ENCODE measurements at regions not wholly inside any gene's neighbourhood (a gene's known extent, or its start where the extent isn't known, plus 50 kb on each side); places are given as distances from the start of the nearest gene placed in this dataset.

- Mint-ChIP-seq H3K4me1 (ENCODE audit: low read depth) (peaks cover 2% of the 10 kb centered on the region), H3K9me3 (peaks cover 20% of the 10 kb centered on the region), H3K36me3 (ENCODE audit: low read depth) (no peaks in the 10 kb centered on the region), H3K27me3 (ENCODE audit: low read depth) (no peaks in the 10 kb centered on the region), H3K27ac (no peak overlapping the region), H3K4me3 (no peak overlapping the region)
Observed at GRCh38 chr4:59243038-59243437, 1957.1 kb upstream of the ADGRL3 start.

- Mint-ChIP-seq H3K9me3 (peaks cover 11% of the 10 kb centered on the region), H3K27me3 (ENCODE audit: low read depth) (no peaks in the 10 kb centered on the region), H3K4me3 (no peak overlapping the region), H3K27ac (no peak overlapping the region), H3K36me3 (ENCODE audit: low read depth) (no peaks in the 10 kb centered on the region), H3K4me1 (ENCODE audit: low read depth) (peaks cover 2% of the 10 kb centered on the region)
Observed at GRCh38 chr4:59247032-59247431, 1953.1 kb upstream of the ADGRL3 start.

GRCh38 chr4:59248313-59248712 lies 1951.8 kb upstream of the ADGRL3 start:
- H3K4me3 Mint-ChIP-seq: no peak overlapping the region
- H3K36me3 Mint-ChIP-seq (ENCODE audit: low read depth): no peaks in the 10 kb centered on the region

GRCh38 chr4:59249110-59249509 lies 1951.0 kb upstream of the ADGRL3 start:
- Mint-ChIP-seq H3K27me3 (ENCODE audit: low read depth) (no peaks in the 10 kb centered on the region), H3K4me3 (no peak overlapping the region), H3K4me1 (ENCODE audit: low read depth) (no peaks in the 10 kb centered on the region), H3K9me3 (peaks cover 2% of the 10 kb centered on the region), H3K36me3 (ENCODE audit: low read depth) (no peaks in the 10 kb centered on the region), H3K27ac (no peak overlapping the region)

More at GRCh38 chr4:59248313-59248712, 1951.8 kb upstream of the ADGRL3 start:
- no peak overlapping the region for H3K27ac Mint-ChIP-seq
- no peaks in the 10 kb centered on the region for H3K27me3 Mint-ChIP-seq (ENCODE audit: low read depth)
- peaks cover 4% of the 10 kb centered on the region for H3K9me3 Mint-ChIP-seq
- H3K4me1 Mint-ChIP-seq (ENCODE audit: low read depth): no peaks in the 10 kb centered on the region

GRCh38 chr4:59258002-59258401 lies 1942.1 kb upstream of the ADGRL3 start:
- Mint-ChIP-seq H3K4me1 (ENCODE audit: low read depth) (no peaks in the 10 kb centered on the region), H3K27me3 (ENCODE audit: low read depth) (no peaks in the 10 kb centered on the region), H3K4me3 (no peak overlapping the region), H3K36me3 (ENCODE audit: low read depth) (no peaks in the 10 kb centered on the region), H3K9me3 (peaks cover 13% of the 10 kb centered on the region), H3K27ac (no peak overlapping the region)

GRCh38 chr4:59307609-59308008 lies 1892.5 kb upstream of the ADGRL3 start:
- H3K9me3 Mint-ChIP-seq: no peaks in the 10 kb centered on the region
- H3K27ac Mint-ChIP-seq: no peak overlapping the region
- H3K4me3 Mint-ChIP-seq: no peak overlapping the region
- no peaks in the 10 kb centered on the region for H3K27me3 Mint-ChIP-seq (ENCODE audit: low read depth)
- H3K4me1 Mint-ChIP-seq (ENCODE audit: low read depth): no peaks in the 10 kb centered on the region
- no peaks in the 10 kb centered on the region for H3K36me3 Mint-ChIP-seq (ENCODE audit: low read depth)

- Mint-ChIP-seq H3K4me3 (no peak overlapping the region), H3K27me3 (ENCODE audit: low read depth) (no peaks in the 10 kb centered on the region), H3K27ac (no peak overlapping the region), H3K36me3 (ENCODE audit: low read depth) (no peaks in the 10 kb centered on the region), H3K4me1 (ENCODE audit: low read depth) (no peaks in the 10 kb centered on the region), H3K9me3 (peaks cover 5% of the 10 kb centered on the region)
Observed at GRCh38 chr4:59314637-59315036, 1885.5 kb upstream of the ADGRL3 start.

GRCh38 chr4:59339631-59340030 lies 1860.5 kb upstream of the ADGRL3 start:
- H3K4me1 Mint-ChIP-seq (ENCODE audit: low read depth): no peaks in the 10 kb centered on the region
- H3K4me3 Mint-ChIP-seq: no peak overlapping the region
- peaks cover 9% of the 10 kb centered on the region for H3K9me3 Mint-ChIP-seq
- no peaks in the 10 kb centered on the region for H3K27me3 Mint-ChIP-seq (ENCODE audit: low read depth)
- no peaks in the 10 kb centered on the region for H3K36me3 Mint-ChIP-seq (ENCODE audit: low read depth)
- H3K27ac Mint-ChIP-seq: no peak overlapping the region

- Mint-ChIP-seq H3K36me3 (ENCODE audit: low read depth) (no peaks in the 10 kb centered on the region), H3K27me3 (ENCODE audit: low read depth) (no peaks in the 10 kb centered on the region), H3K27ac (no peak overlapping the region), H3K4me3 (no peak overlapping the region), H3K9me3 (peaks cover 9% of the 10 kb centered on the region), H3K4me1 (ENCODE audit: low read depth) (no peaks in the 10 kb centered on the region)
Observed at GRCh38 chr4:59341506-59341905, 1858.6 kb upstream of the ADGRL3 start.

GRCh38 chr4:59348949-59349348 lies 1851.2 kb upstream of the ADGRL3 start:
- H3K9me3 Mint-ChIP-seq: peaks cover 4% of the 10 kb centered on the region
- no peaks in the 10 kb centered on the region for H3K4me1 Mint-ChIP-seq (ENCODE audit: low read depth)
- no peaks in the 10 kb centered on the region for H3K27me3 Mint-ChIP-seq (ENCODE audit: low read depth)
- H3K27ac Mint-ChIP-seq: no peak overlapping the region
- H3K36me3 Mint-ChIP-seq (ENCODE audit: low read depth): no peaks in the 10 kb centered on the region
- no peak overlapping the region for H3K4me3 Mint-ChIP-seq

- no peak overlapping the region for H3K27ac Mint-ChIP-seq
- H3K4me1 Mint-ChIP-seq (ENCODE audit: low read depth): no peaks in the 10 kb centered on the region
- no peaks in the 10 kb centered on the region for H3K27me3 Mint-ChIP-seq (ENCODE audit: low read depth)
- H3K9me3 Mint-ChIP-seq: no peaks in the 10 kb centered on the region
- no peak overlapping the region for H3K4me3 Mint-ChIP-seq
- H3K36me3 Mint-ChIP-seq (ENCODE audit: low read depth): no peaks in the 10 kb centered on the region
Observed at GRCh38 chr4:59369229-59369628, 1830.9 kb upstream of the ADGRL3 start.

GRCh38 chr4:59374416-59374815 lies 1825.7 kb upstream of the ADGRL3 start:
- no peaks in the 10 kb centered on the region for H3K9me3 Mint-ChIP-seq
- H3K4me3 Mint-ChIP-seq: no peak overlapping the region
- H3K27ac Mint-ChIP-seq: no peak overlapping the region
- no peaks in the 10 kb centered on the region for H3K4me1 Mint-ChIP-seq (ENCODE audit: low read depth)
- no peaks in the 10 kb centered on the region for H3K36me3 Mint-ChIP-seq (ENCODE audit: low read depth)
- H3K27me3 Mint-ChIP-seq (ENCODE audit: low read depth): no peaks in the 10 kb centered on the region

- no peaks in the 10 kb centered on the region for H3K4me1 Mint-ChIP-seq (ENCODE audit: low read depth)
Observed at GRCh38 chr4:59380841-59381366, 1819.2 kb upstream of the ADGRL3 start.

GRCh38 chr4:59381591-59381990 lies 1818.5 kb upstream of the ADGRL3 start:
- Mint-ChIP-seq H3K4me1 (ENCODE audit: low read depth) (no peaks in the 10 kb centered on the region), H3K4me3 (no peak overlapping the region), H3K27me3 (ENCODE audit: low read depth) (no peaks in the 10 kb centered on the region), H3K36me3 (ENCODE audit: low read depth) (no peaks in the 10 kb centered on the region), H3K27ac (no peak overlapping the region), H3K9me3 (peaks cover 7% of the 10 kb centered on the region)

More at GRCh38 chr4:59380841-59381366, 1819.2 kb upstream of the ADGRL3 start:
- Mint-ChIP-seq H3K27ac (no peak overlapping the region), H3K4me3 (no peak overlapping the region), H3K27me3 (ENCODE audit: low read depth) (no peaks in the 10 kb centered on the region), H3K36me3 (ENCODE audit: low read depth) (no peaks in the 10 kb centered on the region), H3K9me3 (peaks cover 7% of the 10 kb centered on the region)

GRCh38 chr4:59387759-59388758 lies 1812.1 kb upstream of the ADGRL3 start:
- no peak overlapping the region for H3K27ac Mint-ChIP-seq
- H3K4me1 Mint-ChIP-seq (ENCODE audit: low read depth): no peaks in the 10 kb centered on the region
- no peak overlapping the region for H3K4me3 Mint-ChIP-seq
- H3K36me3 Mint-ChIP-seq (ENCODE audit: low read depth): no peaks in the 10 kb centered on the region
- H3K9me3 Mint-ChIP-seq: peaks cover 5% of the 10 kb centered on the region
- no peaks in the 10 kb centered on the region for H3K27me3 Mint-ChIP-seq (ENCODE audit: low read depth)
